GM18861 (cell line): ENCODE measurements at regions not wholly inside any gene's neighbourhood (a gene's known extent, or its start where the extent isn't known, plus 50 kb on each side); places are given as distances from the start of the nearest gene placed in this dataset.
"Not testable (repeated sequence)": the region's sequence is repeated elsewhere in the genome, so short reads cannot be mapped to it uniquely, and the experiment has no call there.

Experiments used
- ATAC-seq: cut with Tn5 transposase; IDR thresholded peaks from one replicate; pipeline ENCODE4 v1.9.1; 2021; ENCODE audit not compliant: unreplicated experiment

- ATAC-seq = no peak
These were observed 425.2 kb downstream of the METTL4 start for GRCh38 chr18:2146092-2146491.

- no peak for ATAC-seq
These were observed 424.6 kb downstream of the METTL4 start for GRCh38 chr18:2146754-2147153.

GRCh38 chr18:2147476-2148230, 423.7 kb downstream of the METTL4 start:
- ATAC-seq = no peak

- no peak for ATAC-seq
These were observed 422.5 kb downstream of the METTL4 start for GRCh38 chr18:2148823-2149222.

GRCh38 chr18:2150566-2150965, 420.7 kb downstream of the METTL4 start:
- ATAC-seq = no peak

- ATAC-seq = no peak
These were observed 417.0 kb downstream of the METTL4 start for GRCh38 chr18:2154278-2154677.

GRCh38 chr18:2164644-2165550, 406.4 kb downstream of the METTL4 start:
- no peak for ATAC-seq

- ATAC-seq = not testable (repeated sequence)
These were observed 404.4 kb downstream of the METTL4 start for GRCh38 chr18:2166876-2167275.

- no peak for ATAC-seq
These were observed 403.3 kb downstream of the METTL4 start for GRCh38 chr18:2168022-2168421.

- no peak for ATAC-seq
These were observed 401.6 kb downstream of the METTL4 start for GRCh38 chr18:2169656-2170055.

GRCh38 chr18:2171840-2172625, 399.3 kb downstream of the METTL4 start:
- no peak for ATAC-seq

GRCh38 chr18:2172881-2173280, 398.4 kb downstream of the METTL4 start:
- ATAC-seq = no peak

- no peak for ATAC-seq
These were observed 397.8 kb downstream of the METTL4 start for GRCh38 chr18:2173486-2173885.

- ATAC-seq = no peak
These were observed 393.3 kb downstream of the METTL4 start for GRCh38 chr18:2178036-2178435.

- ATAC-seq = no peak
These were observed 391.7 kb downstream of the METTL4 start for GRCh38 chr18:2179498-2180183.

GRCh38 chr18:2180586-2180985, 390.7 kb downstream of the METTL4 start:
- ATAC-seq = no peak

GRCh38 chr18:2183432-2183831, 387.9 kb downstream of the METTL4 start:
- ATAC-seq = no peak

- no peak for ATAC-seq
These were observed 384.3 kb downstream of the METTL4 start for GRCh38 chr18:2186967-2187366.

- ATAC-seq = no peak
These were observed 383.0 kb downstream of the METTL4 start for GRCh38 chr18:2188258-2188657.

- ATAC-seq = no peak
These were observed 380.0 kb downstream of the METTL4 start for GRCh38 chr18:2191180-2191790.
